IMR-90 (cell line): ENCODE measurements at regions not wholly inside any gene's neighbourhood (a gene's known extent, or its start where the extent isn't known, plus 50 kb on each side); places are given as distances from the start of the nearest gene placed in this dataset.

Experiments used
- ATAC-seq: fragments of 200-7000 bp; cut with Tn5 transposase; 2 replicates; pipeline ENCODE4 v1.9.1; 2020; ENCODE audit warnings: low read depth, mild to moderate bottlenecking, moderate library complexity
- BruUV-seq: library from RNA; stranded (reverse); fragments of 400-500 nt; replicated peaks from 2 replicates; lab custom pipeline; 2021; lab: Mats Ljungman, UMichigan
- CTCF ChIA-PET: fragments of 300-600 bp; formaldehyde crosslinking; extraction: SDS; loops from one replicate; lab custom pipeline; 2021; ENCODE audit warnings: antibody characterized with exemption; lab: Yijun Ruan, JAX
- POLR2A ChIA-PET: fragments of 300-600 bp; sonication (Branson Sonifier 250); formaldehyde crosslinking; loops from one replicate; lab custom pipeline; 2022; ENCODE audit warnings: antibody characterized with exemption; ENCODE audit not compliant: unreplicated experiment; lab: Charles Lee
- DNase-seq: peaks from one replicate; pipeline ENCODE4 v3.0.0; 2013
- H2AFZ ChIP-seq: replicated peaks from 2 replicates; pipeline ENCODE3; 2013; ENCODE audit warnings: low read length, mild to moderate bottlenecking; ENCODE audit not compliant: poor library complexity
- H2AK5ac ChIP-seq: 2 replicates; pipeline ENCODE4 v1.6.1; 2013; ENCODE audit warnings: low read depth, low read length, inconsistent platforms
- H2AK9ac ChIP-seq: replicated peaks from 2 replicates; pipeline ENCODE3; 2013; ENCODE audit warnings: mild to moderate bottlenecking, low read depth, low read length, moderate library complexity; ENCODE audit not compliant: poor library complexity
- H2BK120ac ChIP-seq: 2 replicates; pipeline ENCODE4 v1.6.1; 2013; ENCODE audit warnings: low read depth, low read length, inconsistent platforms
- H2BK15ac ChIP-seq: 3 replicates; pipeline ENCODE4 v1.6.1; 2013; ENCODE audit warnings: low read depth, low read length, inconsistent platforms
- H2BK20ac ChIP-seq: 2 replicates; pipeline ENCODE4 v1.6.1; 2013; ENCODE audit warnings: low read depth, mild to moderate bottlenecking, inconsistent platforms, low read length, moderate library complexity
- H2BK5ac ChIP-seq: 2 replicates; pipeline ENCODE4 v1.6.1; 2013; ENCODE audit warnings: mild to moderate bottlenecking, low read depth, low read length, inconsistent platforms; ENCODE audit not compliant: poor library complexity, severe bottlenecking
- H3K14ac ChIP-seq: replicated peaks from 2 replicates; pipeline ENCODE4 v1.6.1; 2013; ENCODE audit warnings: low read depth, low read length, inconsistent platforms
- H3K18ac ChIP-seq: 2 replicates; pipeline ENCODE4 v1.6.1; 2013; ENCODE audit warnings: low read depth, low read length, control low read depth
- H3K23ac ChIP-seq: 2 replicates; pipeline ENCODE4 v1.6.1; 2013; ENCODE audit warnings: low read depth, low read length, inconsistent platforms
- H3K27ac ChIP-seq: 2 replicates; pipeline ENCODE4 v1.5.1; 2013; ENCODE audit warnings: mild to moderate bottlenecking, control low read depth, low read length; ENCODE audit not compliant: insufficient read depth
- H3K27me3 ChIP-seq: 2 replicates; pipeline ENCODE4 v1.6.1; 2013; ENCODE audit warnings: low read length; ENCODE audit not compliant: control insufficient read depth, insufficient read depth
- H3K36me3 ChIP-seq: 2 replicates; pipeline ENCODE4 v1.6.1; 2013; ENCODE audit warnings: low read length, mixed read lengths; ENCODE audit not compliant: control insufficient read depth, insufficient read depth
- H3K4ac ChIP-seq: 2 replicates; pipeline ENCODE4 v1.6.1; 2013; ENCODE audit warnings: low read depth, low read length, inconsistent platforms
- H3K4me1 ChIP-seq: 2 replicates; pipeline ENCODE4 v1.6.1; 2013; ENCODE audit warnings: low read length, mixed read lengths; ENCODE audit not compliant: control insufficient read depth, insufficient read depth
- H3K4me2 ChIP-seq: 2 replicates; pipeline ENCODE4 v1.6.1; 2013; ENCODE audit warnings: low read depth, mild to moderate bottlenecking, control low read depth, low read length, moderate library complexity
- H3K4me3 ChIP-seq: 2 replicates; pipeline ENCODE4 v1.5.1; 2013; ENCODE audit warnings: low read depth, mild to moderate bottlenecking, control low read depth, low read length, moderate library complexity; ENCODE audit not compliant: insufficient read depth
- H3K56ac ChIP-seq: 2 replicates; pipeline ENCODE4 v1.6.1; 2013; ENCODE audit warnings: low read length, inconsistent platforms; ENCODE audit not compliant: insufficient read depth; ENCODE audit errors: extremely low read depth
- H3K79me1 ChIP-seq, 2 experiments: 2 replicates each; pipeline ENCODE4 v1.6.1; 2013; ENCODE audit warnings: low read length in 2 of 2, inconsistent platforms in 1 of 2, low read depth in 1 of 2
- H3K9ac ChIP-seq: 2 replicates; pipeline ENCODE4 v1.6.1; 2013; ENCODE audit warnings: low read depth, low read length, control low read depth
- H3K9me1 ChIP-seq: 2 replicates; pipeline ENCODE4 v1.6.1; 2013; ENCODE audit warnings: low read length, inconsistent platforms; ENCODE audit not compliant: insufficient read depth
- H3K9me3 ChIP-seq: 2 replicates; pipeline ENCODE4 v1.6.1; 2013; ENCODE audit warnings: low read length; ENCODE audit not compliant: control insufficient read depth, insufficient read depth
- H4K20me1 ChIP-seq: 2 replicates; pipeline ENCODE4 v1.6.1; 2013; ENCODE audit warnings: low read length, inconsistent platforms; ENCODE audit not compliant: insufficient read depth
- H4K5ac ChIP-seq: 2 replicates; pipeline ENCODE4 v1.6.1; 2013; ENCODE audit warnings: mild to moderate bottlenecking, low read depth, low read length, control low read depth
- H4K8ac ChIP-seq, 2 experiments: 2 replicates each; pipeline ENCODE4 v1.6.1; 2013; ENCODE audit warnings: low read depth in 2 of 2, low read length in 2 of 2, control low read depth in 1 of 2, inconsistent platforms in 1 of 2
- H4K91ac ChIP-seq: 2 replicates; pipeline ENCODE4 v1.6.1; 2013; ENCODE audit warnings: low read depth, low read length, inconsistent platforms; ENCODE audit not compliant: insufficient read depth
- BHLHE40 ChIP-seq: fragments of 150-350 bp; IDR thresholded peaks from 2 replicates; pipeline ENCODE4 v1.6.1; 2016; ENCODE audit warnings: mild to moderate bottlenecking, low read depth, low read length
- CEBPB ChIP-seq: IDR thresholded peaks from 2 replicates; pipeline ENCODE4 v1.6.1; 2012; ENCODE audit warnings: low read depth, low read length, improper control_type of control experiment
- CHD1 ChIP-seq: IDR thresholded peaks from 2 replicates; pipeline ENCODE4 v1.6.1; 2012; ENCODE audit warnings: low read depth, low read length, improper control_type of control experiment
- FOS ChIP-seq: fragments of 150-350 bp; IDR thresholded peaks from 2 replicates; pipeline ENCODE4 v1.6.1; 2016; ENCODE audit warnings: low read depth, low read length
- MAFK ChIP-seq: IDR thresholded peaks from 2 replicates; pipeline ENCODE4 v1.6.1; 2012; ENCODE audit warnings: low read depth, low read length, improper control_type of control experiment
- MAZ ChIP-seq: IDR thresholded peaks from 2 replicates; pipeline ENCODE4 v1.6.1; 2012; ENCODE audit warnings: low read depth, mild to moderate bottlenecking, low read length, improper control_type of control experiment, moderate library complexity, borderline replicate concordance
- MXI1 ChIP-seq: IDR thresholded peaks from 2 replicates; pipeline ENCODE4 v1.6.1; 2012; ENCODE audit warnings: low read depth, mild to moderate bottlenecking, low read length, moderate library complexity, borderline replicate concordance
- NFE2L2 ChIP-seq: fragments of 150-350 bp; IDR thresholded peaks from 2 replicates; pipeline ENCODE4 v1.6.1; 2016; ENCODE audit warnings: low read depth, mild to moderate bottlenecking, low read length
- POLR2A ChIP-seq: IDR thresholded peaks from 2 replicates; pipeline ENCODE4 v1.6.1; 2012; ENCODE audit warnings: mild to moderate bottlenecking, low read depth, low read length
- RAD21 ChIP-seq: IDR thresholded peaks from 2 replicates; pipeline ENCODE4 v1.6.1; 2012; ENCODE audit warnings: low read length, improper control_type of control experiment
- RCOR1 ChIP-seq: IDR thresholded peaks from 2 replicates; pipeline ENCODE4 v1.6.1; 2012; ENCODE audit warnings: mild to moderate bottlenecking, low read length, improper control_type of control experiment; ENCODE audit not compliant: insufficient replicate concordance
- RFX5 ChIP-seq: IDR thresholded peaks from 2 replicates; pipeline ENCODE4 v1.8.0; 2012; ENCODE audit warnings: low read depth, mild to moderate bottlenecking, low read length, moderate library complexity
- SMC3 ChIP-seq: fragments of 150-350 bp; IDR thresholded peaks from 2 replicates; pipeline ENCODE4 v1.6.1; 2016; ENCODE audit warnings: low read depth, mild to moderate bottlenecking, antibody characterized with exemption, low read length, moderate library complexity
- WGBS, 2 experiments: methylation state at CpG; one replicate each; pipeline versions ENCODE4 v1.1.5 to v1.1.7; 2013; ENCODE audit warnings: missing lambda C conversion rate in 2 of 2; ENCODE audit not compliant: insufficient read length in 1 of 2; ENCODE audit errors: extremely low coverage in 2 of 2; 5-methylcytosine and 5-hydroxymethylcytosine counted together
- dilution Hi-C: fragments of 300-500 bp; cut with HindIII; formaldehyde crosslinking; loops from one replicate; pipeline ENCODE4 v1.14.3; 2018; ENCODE audit warnings: low sequenced_read_pairs; ENCODE audit not compliant: unreplicated experiment
- in situ Hi-C: fragments of 300-500 bp; cut with MboI; formaldehyde crosslinking; loops from 3 replicates; pipeline ENCODE4 v1.14.3; 2019; ENCODE audit warnings: low sequenced_read_pairs, inconsistent platforms, mixed read lengths
- intact Hi-C: fragments of 100-400 bp; cut with micrococcal nuclease; formaldehyde crosslinking; loops from 2 replicates; pipeline ENCODE4 v1.10.0; 2022
- TF ChIP-seq, protein P1 (sequence below): conservative IDR thresholded peaks from 2 replicates; pipeline ENCODE4 v1.5.1; 2012; ENCODE audit warnings: mild to moderate bottlenecking, low read depth, low read length, improper control_type of control experiment
- TF ChIP-seq, protein P2 (sequence below): fragments of 150-350 bp; IDR thresholded peaks from 2 replicates; pipeline ENCODE4 v1.6.1; 2017; ENCODE audit warnings: mild to moderate bottlenecking, antibody characterized with exemption, low read length, low read depth
- TF ChIP-seq, protein P3 (sequence below): fragments of 150-350 bp; IDR thresholded peaks from 2 replicates; pipeline ENCODE4 v1.6.1; 2016; ENCODE audit warnings: low read depth, mild to moderate bottlenecking, low read length, moderate library complexity, borderline replicate concordance

DNA sequence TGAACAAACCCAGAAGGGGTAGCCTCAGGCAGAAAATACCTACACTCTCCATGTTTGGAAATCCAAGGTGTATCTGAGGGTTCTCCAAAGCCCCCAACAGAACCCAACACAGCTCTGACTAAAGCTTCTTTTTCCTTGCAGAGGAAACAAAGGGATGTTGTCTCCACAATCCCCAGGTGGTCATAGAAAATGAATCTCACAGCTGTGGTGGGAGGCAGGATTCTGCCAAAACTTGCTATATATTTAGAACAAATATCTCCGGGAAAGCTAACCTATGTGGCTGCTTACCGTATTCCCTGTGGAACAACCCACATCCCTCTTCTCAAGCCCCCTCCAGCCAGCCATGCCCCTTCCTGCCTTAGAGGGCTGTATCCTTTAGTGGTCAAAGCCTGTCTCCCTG lies 406.1 kb downstream of the PRDM2 start:
- H3K14ac ChIP-seq: no peak overlapping the region
- H2BK5ac ChIP-seq: no peak overlapping the region
- H3K79me1 ChIP-seq: no peaks in the 10 kb centered on the region
- H3K4me3 ChIP-seq: no peak overlapping the region
- H2BK15ac ChIP-seq: no peak overlapping the region
- no peak overlapping the region for H3K4me2 ChIP-seq
- no peak overlapping the region for H4K8ac ChIP-seq
- in situ Hi-C loops: no loop called here
- BruUV-seq: no TSS peak
- no peak overlapping the region for H2AK9ac ChIP-seq
- TF ChIP-seq SMC3: no peak
- no peak for TF ChIP-seq NFE2L2
- no peak for TF ChIP-seq RAD21
- no peak for TF ChIP-seq RFX5
- no peak for TF ChIP-seq MXI1
- TF ChIP-seq, protein P1, sequence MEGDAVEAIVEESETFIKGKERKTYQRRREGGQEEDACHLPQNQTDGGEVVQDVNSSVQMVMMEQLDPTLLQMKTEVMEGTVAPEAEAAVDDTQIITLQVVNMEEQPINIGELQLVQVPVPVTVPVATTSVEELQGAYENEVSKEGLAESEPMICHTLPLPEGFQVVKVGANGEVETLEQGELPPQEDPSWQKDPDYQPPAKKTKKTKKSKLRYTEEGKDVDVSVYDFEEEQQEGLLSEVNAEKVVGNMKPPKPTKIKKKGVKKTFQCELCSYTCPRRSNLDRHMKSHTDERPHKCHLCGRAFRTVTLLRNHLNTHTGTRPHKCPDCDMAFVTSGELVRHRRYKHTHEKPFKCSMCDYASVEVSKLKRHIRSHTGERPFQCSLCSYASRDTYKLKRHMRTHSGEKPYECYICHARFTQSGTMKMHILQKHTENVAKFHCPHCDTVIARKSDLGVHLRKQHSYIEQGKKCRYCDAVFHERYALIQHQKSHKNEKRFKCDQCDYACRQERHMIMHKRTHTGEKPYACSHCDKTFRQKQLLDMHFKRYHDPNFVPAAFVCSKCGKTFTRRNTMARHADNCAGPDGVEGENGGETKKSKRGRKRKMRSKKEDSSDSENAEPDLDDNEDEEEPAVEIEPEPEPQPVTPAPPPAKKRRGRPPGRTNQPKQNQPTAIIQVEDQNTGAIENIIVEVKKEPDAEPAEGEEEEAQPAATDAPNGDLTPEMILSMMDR: no peak
- no peak for TF ChIP-seq RCOR1
- no peak for TF ChIP-seq FOS
- no peak for TF ChIP-seq CHD1
- TF ChIP-seq, protein P2, sequence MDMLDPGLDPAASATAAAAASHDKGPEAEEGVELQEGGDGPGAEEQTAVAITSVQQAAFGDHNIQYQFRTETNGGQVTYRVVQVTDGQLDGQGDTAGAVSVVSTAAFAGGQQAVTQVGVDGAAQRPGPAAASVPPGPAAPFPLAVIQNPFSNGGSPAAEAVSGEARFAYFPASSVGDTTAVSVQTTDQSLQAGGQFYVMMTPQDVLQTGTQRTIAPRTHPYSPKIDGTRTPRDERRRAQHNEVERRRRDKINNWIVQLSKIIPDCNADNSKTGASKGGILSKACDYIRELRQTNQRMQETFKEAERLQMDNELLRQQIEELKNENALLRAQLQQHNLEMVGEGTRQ: no peak
- no peak for TF ChIP-seq CEBPB
- no peak for TF ChIP-seq POLR2A
- no peak for TF ChIP-seq MAZ
- TF ChIP-seq, protein P3, sequence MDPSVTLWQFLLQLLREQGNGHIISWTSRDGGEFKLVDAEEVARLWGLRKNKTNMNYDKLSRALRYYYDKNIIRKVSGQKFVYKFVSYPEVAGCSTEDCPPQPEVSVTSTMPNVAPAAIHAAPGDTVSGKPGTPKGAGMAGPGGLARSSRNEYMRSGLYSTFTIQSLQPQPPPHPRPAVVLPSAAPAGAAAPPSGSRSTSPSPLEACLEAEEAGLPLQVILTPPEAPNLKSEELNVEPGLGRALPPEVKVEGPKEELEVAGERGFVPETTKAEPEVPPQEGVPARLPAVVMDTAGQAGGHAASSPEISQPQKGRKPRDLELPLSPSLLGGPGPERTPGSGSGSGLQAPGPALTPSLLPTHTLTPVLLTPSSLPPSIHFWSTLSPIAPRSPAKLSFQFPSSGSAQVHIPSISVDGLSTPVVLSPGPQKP: no peak
- no peak for TF ChIP-seq MAFK
- no peak for TF ChIP-seq BHLHE40
- H3K9me3 ChIP-seq: peaks cover 14% of the 10 kb centered on the region
- no peak overlapping the region for H2AFZ ChIP-seq
- ChIA-PET POLR2A (no interaction called here), CTCF (no interaction called here)
- H3K18ac ChIP-seq: no peak overlapping the region
- no peak for ATAC-seq
- H3K9me1 ChIP-seq: no peaks in the 10 kb centered on the region
- H3K4ac ChIP-seq: no peak overlapping the region
- DNase-seq: no peak
- no CpG with 5 or more reads among the region's 2 CpGs for WGBS, 2 experiments
- H3K4me1 ChIP-seq: no peaks in the 10 kb centered on the region
- H2BK20ac ChIP-seq: no peak overlapping the region
- no peak overlapping the region for H3K27ac ChIP-seq
- no peak overlapping the region for H4K5ac ChIP-seq
- H2BK120ac ChIP-seq: no peak overlapping the region
- no peaks in the 10 kb centered on the region for H3K36me3 ChIP-seq
- dilution Hi-C loops: no loop called here
- no peak overlapping the region for H2AK5ac ChIP-seq
- H3K23ac ChIP-seq: no peak overlapping the region
- no peak overlapping the region for H3K9ac ChIP-seq
- intact Hi-C loops: no loop called here
- no peaks in the 10 kb centered on the region for H4K20me1 ChIP-seq
- H3K27me3 ChIP-seq: no peaks in the 10 kb centered on the region
- H3K56ac ChIP-seq: no peak overlapping the region
- H4K91ac ChIP-seq: no peak overlapping the region
